Stomach (tissue), 4 donors: ENCODE measurements at regions not wholly inside any gene's neighbourhood (a gene's known extent, or its start where the extent isn't known, plus 50 kb on each side); places are given as distances from the start of the nearest gene placed in this dataset.
"Not testable (repeated sequence)": the region's sequence is repeated elsewhere in the genome, so short reads cannot be mapped to it uniquely, and the experiment has no call there.

Experiments used
- CTCF ChIP-seq, 7 experiments: fragments of 450-650 bp in 4 of 7; fragments of 200-600 bp in 3 of 7; sonication (generic) in 3 of 7; IDR thresholded peaks; one replicate each; pipeline ENCODE4 v1.5.1; 2016 to 2019; ENCODE audit warnings: antibody characterized with exemption in 7 of 7, control low read depth in 2 of 7, mild to moderate bottlenecking in 1 of 7
- EP300 ChIP-seq: sonication (generic); formaldehyde crosslinking; IDR thresholded peaks from one replicate; pipeline ENCODE4 v1.6.1; 2017; ENCODE audit warnings: antibody characterized with exemption
- POLR2A ChIP-seq, 4 donors: fragments of 450-650 bp; IDR thresholded peaks; one replicate each; pipeline ENCODE4 v1.6.1; 2016; ENCODE audit warnings: antibody characterized with exemption in 4 of 4, control low read depth in 2 of 4, mild to moderate bottlenecking in 1 of 4, moderate library complexity in 1 of 4
- POLR2AphosphoS5 ChIP-seq, 3 donors: sonication (generic); formaldehyde crosslinking; IDR thresholded peaks; one replicate each; pipeline ENCODE4 v1.6.1; 2016; ENCODE audit warnings: antibody characterized with exemption in 3 of 3

- TF ChIP-seq EP300; POLR2A (IDR thresholded peaks at IDR 0.05); POLR2AphosphoS5 (IDR thresholded peaks at IDR 0.05); CTCF (IDR thresholded peaks at IDR 0.05): not testable (repeated sequence)
Observed at GRCh38 chr5:176037190-176037589, 69.1 kb upstream of the THOC3 start.
